ENCODE measurements at regions not wholly inside any gene's neighbourhood (a gene's known extent, or its start where the extent isn't known, plus 50 kb on each side); places are given as distances from the start of the nearest gene placed in this dataset.

DNA sequence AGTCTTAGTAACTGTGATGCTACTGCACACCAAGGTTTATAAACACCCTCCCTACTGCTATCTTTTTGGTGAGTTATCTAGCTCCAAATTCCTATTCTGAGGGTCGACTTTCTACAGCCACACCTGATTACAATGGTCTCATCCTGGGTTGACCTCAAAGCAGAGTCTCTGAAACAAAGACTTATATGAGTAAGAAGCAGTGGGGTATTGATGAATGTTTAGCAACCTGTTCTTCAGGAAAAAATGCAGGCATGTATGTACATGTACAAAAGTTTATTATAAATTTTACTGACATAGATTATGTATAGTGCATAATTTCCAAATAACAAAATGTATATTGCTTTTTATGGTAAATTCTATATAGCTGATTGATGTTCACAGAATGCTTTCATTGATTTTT is 51.6 kb upstream of the FMNL2 start:
- H3K36me3 ChIP-seq (ENCODE audit: control insufficient read depth in 1 of 2, insufficient read depth in 2 of 2, low read length in 1 of 2), result no peaks in the 10 kb centered on the region
- ATAC-seq (ENCODE audit: low FRiP score) (no peak), DNase-seq (no peak)
- no peak overlapping the region for H3K4me3 ChIP-seq (ENCODE audit: low read length in 2 of 2)
- intact Hi-C loops (cut with DNase I), result no loop called here
- no peaks in the 10 kb centered on the region for H3K9me3 ChIP-seq (ENCODE audit: control insufficient read depth, low read length)
- WGBS, 2 donors, result 81 to 82% methylated on average over 1 of the region's 1 CpG
- no peak overlapping the region for H3K27ac ChIP-seq (ENCODE audit: low read depth in 1 of 2, low read length in 2 of 2)
- no peaks in the 10 kb centered on the region for H3K4me1 ChIP-seq (ENCODE audit: control insufficient read depth in 1 of 2, insufficient read depth in 2 of 2, low read length in 2 of 2)
- H3K27me3 ChIP-seq (ENCODE audit: control insufficient read depth in 1 of 2, insufficient read depth in 2 of 2, low read length in 1 of 2), result no peaks in the 10 kb centered on the region

DNA sequence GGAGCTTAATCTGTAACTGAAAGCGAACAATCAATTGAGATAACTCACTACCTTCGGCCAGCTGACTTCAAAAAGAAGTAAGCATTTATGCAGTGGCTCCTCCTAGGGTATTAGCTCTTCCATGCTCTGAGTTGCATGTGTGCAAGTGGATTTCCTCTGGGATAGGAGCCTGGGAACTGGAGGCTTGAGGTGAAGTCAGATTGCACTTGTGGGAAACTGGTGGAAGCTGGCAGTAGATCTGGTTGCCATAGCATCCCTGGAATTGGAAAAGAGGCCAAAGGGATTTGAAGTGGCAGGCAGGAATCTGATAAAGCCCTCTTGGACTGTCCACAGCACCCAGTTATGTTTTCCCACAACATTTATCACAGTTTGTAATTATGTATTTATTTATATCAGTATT is 50.6 kb upstream of the FMNL2 start:
- Histone ChIP-seq H3K9me3 (ENCODE audit: control insufficient read depth, low read length) (no peaks in the 10 kb centered on the region), H3K4me1 (ENCODE audit: control insufficient read depth in 1 of 2, insufficient read depth in 2 of 2, low read length in 2 of 2) (no peaks in the 10 kb centered on the region), H3K36me3 (ENCODE audit: control insufficient read depth in 1 of 2, insufficient read depth in 2 of 2, low read length in 1 of 2) (no peaks in the 10 kb centered on the region), H3K27ac (ENCODE audit: low read depth in 1 of 2, low read length in 2 of 2) (no peak overlapping the region), H3K4me3 (ENCODE audit: low read length in 2 of 2) (no peak overlapping the region), H3K27me3 (ENCODE audit: control insufficient read depth in 1 of 2, insufficient read depth in 2 of 2, low read length in 1 of 2) (no peaks in the 10 kb centered on the region)
- intact Hi-C loops (cut with DNase I), result no loop called here
- WGBS, 2 donors, result 80 to 87% methylated on average over 2 of the region's 2 CpGs
- DNase-seq (no peak), ATAC-seq (ENCODE audit: low FRiP score) (no peak)
